Ectodermal cell (in vitro differentiated cells): ENCODE measurements at regions not wholly inside any gene's neighbourhood (a gene's known extent, or its start where the extent isn't known, plus 50 kb on each side); places are given as distances from the start of the nearest gene placed in this dataset.

Source experiments
- H3K27ac ChIP-seq: 2 replicates; pipeline ENCODE4 v1.7.0; 2013; ENCODE audit warnings: mild to moderate bottlenecking, low read depth, low read length; ENCODE audit not compliant: insufficient read depth, poor library complexity, severe bottlenecking
- H3K27me3 ChIP-seq: 2 replicates; pipeline ENCODE4 v1.7.0; 2013; ENCODE audit warnings: mild to moderate bottlenecking, low read length; ENCODE audit not compliant: insufficient read depth, control insufficient read depth, poor library complexity, severe bottlenecking
- H3K36me3 ChIP-seq: one replicate; pipeline ENCODE4 v1.7.0; 2013; ENCODE audit warnings: low read length; ENCODE audit not compliant: control insufficient read depth, insufficient read depth
- H3K4me1 ChIP-seq: one replicate; pipeline ENCODE4 v1.7.0; 2013; ENCODE audit warnings: low read length; ENCODE audit not compliant: control insufficient read depth, insufficient read depth
- H3K4me3 ChIP-seq: 2 replicates; pipeline ENCODE4 v1.7.0; 2013; ENCODE audit warnings: low read depth, low read length, control low read depth; ENCODE audit not compliant: insufficient read depth
- H3K9me3 ChIP-seq: 2 replicates; pipeline ENCODE4 v1.7.0; 2013; ENCODE audit warnings: mild to moderate bottlenecking, low read length, moderate library complexity; ENCODE audit not compliant: control insufficient read depth
- WGBS, 2 experiments: methylation state at CpG; one replicate each; pipeline ENCODE4 v1.1.7; 2013; ENCODE audit warnings: missing lambda C conversion rate in 2 of 2; 5-methylcytosine and 5-hydroxymethylcytosine counted together

DNA sequence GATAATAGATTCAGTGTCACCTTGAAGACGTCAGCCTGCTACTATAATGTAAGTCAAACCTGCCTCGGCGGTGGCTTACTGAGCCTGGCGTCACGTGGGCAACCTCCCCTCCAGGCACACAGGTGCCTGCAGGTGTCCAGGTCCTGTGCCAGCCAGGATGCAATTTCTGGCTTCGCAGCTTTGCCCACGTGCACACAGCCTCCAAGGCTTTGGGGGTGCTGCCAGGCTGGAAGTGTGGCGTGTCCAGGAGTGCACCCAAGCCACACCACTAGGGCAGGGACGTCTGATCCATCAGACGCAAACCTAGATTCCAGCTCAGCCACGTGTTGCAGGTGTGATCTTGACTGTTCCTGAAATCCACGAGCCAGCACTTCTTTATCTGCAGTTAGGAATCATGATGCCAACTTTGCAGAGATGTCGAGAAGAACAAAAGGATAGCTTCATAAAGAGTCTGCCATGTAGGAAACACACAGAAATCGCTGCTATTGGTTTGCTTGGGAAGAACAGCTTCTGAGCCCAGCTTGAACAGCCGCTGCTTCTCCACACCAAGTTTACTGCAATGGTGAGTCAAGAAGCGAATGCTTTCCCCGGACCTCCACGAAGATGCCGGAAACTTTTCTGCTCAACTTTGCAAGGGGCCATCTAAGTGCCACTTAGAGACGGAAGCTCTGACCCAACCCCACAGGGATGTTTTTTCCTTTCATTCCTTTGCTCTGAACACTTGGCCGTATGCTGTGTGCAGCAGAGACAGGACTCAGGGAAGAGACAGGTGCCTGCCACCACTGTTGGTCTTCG is 84.2 kb upstream of the SALL3 start:
- no peak overlapping the region for H3K4me3 ChIP-seq

DNA sequence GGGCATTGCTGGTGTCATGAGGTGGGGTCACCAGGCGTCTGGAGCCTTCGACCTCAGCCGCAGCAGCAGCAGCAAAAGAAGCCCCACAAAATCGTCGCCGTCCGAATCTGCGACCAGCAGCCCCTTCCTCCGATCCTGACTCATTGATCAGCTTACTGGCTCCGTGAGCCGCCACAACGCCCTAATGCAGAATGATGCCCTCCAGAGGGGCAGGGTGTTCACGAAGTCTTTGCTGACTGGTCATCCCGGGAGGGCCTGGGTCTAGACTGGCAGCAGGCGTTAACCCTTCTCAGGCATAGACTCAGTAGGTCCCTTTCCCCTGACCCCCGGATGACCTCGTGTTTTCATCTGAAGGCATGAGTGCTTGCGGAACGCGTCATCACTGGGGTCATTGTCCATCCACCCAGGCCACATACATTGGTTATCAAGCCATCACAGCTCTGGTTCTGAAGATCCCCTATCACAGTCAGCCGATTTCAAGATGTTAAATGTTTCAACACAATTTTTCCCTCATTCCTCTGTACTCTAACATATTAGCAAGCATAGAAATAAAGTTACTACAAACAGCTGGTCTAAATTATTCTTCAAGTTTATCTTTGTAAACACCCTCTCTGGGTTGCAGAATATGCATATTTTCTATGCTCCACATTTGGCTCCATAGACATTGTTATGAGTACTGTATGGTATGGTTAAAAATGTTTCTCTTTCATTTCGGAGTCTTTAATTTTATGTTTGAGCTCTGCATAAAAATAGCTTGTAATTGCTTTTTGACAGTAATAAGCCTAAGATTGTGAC is 83.3 kb upstream of the SALL3 start:
- H3K27ac ChIP-seq = no peak overlapping the region
- no peaks in the 10 kb centered on the region for H3K36me3 ChIP-seq
- WGBS, 2 experiments = 94% methylated on average over 22 of the region's 22 CpGs
- no peak overlapping the region for H3K4me3 ChIP-seq
- H3K27me3 ChIP-seq = no peaks in the 10 kb centered on the region
- H3K4me1 ChIP-seq = no peaks in the 10 kb centered on the region
- H3K9me3 ChIP-seq = no peaks in the 10 kb centered on the region

More for the DNA sequence above, 84.2 kb upstream of the SALL3 start:
- no peaks in the 10 kb centered on the region for H3K4me1 ChIP-seq
- H3K9me3 ChIP-seq = no peaks in the 10 kb centered on the region
- no peak overlapping the region for H3K27ac ChIP-seq
- H3K36me3 ChIP-seq = no peaks in the 10 kb centered on the region
- H3K27me3 ChIP-seq = no peaks in the 10 kb centered on the region
- 94% methylated on average over 22 of the region's 22 CpGs for WGBS, 2 experiments

DNA sequence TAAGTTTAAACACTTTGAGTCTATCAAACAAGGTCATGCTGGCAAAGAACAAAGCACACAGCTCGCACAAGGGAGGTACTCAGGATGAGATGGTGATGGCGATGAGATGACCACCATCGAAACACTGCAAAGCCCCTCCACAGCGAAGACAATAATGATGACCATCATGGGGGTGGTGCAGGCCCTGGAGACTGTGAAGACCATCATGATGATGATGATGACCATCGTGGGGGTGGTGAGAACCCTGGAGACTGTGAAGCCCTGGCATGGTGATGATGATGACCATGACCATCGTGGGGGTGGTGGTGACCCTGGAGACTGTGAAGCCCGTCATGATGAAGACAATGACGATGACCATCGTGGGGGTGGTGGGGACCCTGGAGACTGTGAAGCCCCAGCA is 81.6 kb upstream of the SALL3 start:
- Histone ChIP-seq H3K27ac (no peak overlapping the region), H3K4me3 (no peak overlapping the region), H3K4me1 (no peaks in the 10 kb centered on the region), H3K36me3 (no peaks in the 10 kb centered on the region), H3K9me3 (no peaks in the 10 kb centered on the region), H3K27me3 (no peaks in the 10 kb centered on the region)
- 96 to 97% methylated on average over 9 of the region's 9 CpGs for WGBS, 2 experiments

DNA sequence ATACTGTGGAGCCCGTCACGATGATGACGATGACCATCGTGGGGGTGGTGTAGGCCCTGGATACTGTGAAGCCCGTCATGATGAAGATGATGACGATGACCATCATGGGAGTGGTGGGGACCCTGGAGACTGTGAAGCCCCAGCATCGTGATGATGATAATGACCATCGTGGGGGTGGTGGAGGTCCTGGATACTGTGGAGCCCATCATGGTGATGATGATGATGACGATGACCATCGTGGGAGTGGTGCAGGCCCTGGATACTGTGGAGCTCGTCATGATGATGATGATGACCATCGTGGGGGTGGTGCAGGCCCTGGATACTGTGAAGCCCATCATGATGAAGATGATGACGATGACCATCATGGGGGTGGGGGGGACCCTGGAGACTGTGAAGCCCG is 81.0 kb upstream of the SALL3 start:
- Histone ChIP-seq H3K27ac (no peak overlapping the region), H3K4me1 (no peaks in the 10 kb centered on the region), H3K9me3 (no peaks in the 10 kb centered on the region), H3K27me3 (no peaks in the 10 kb centered on the region), H3K4me3 (no peak overlapping the region), H3K36me3 (no peaks in the 10 kb centered on the region)
- 95% methylated on average over 14 of the region's 14 CpGs for WGBS, 2 experiments

DNA sequence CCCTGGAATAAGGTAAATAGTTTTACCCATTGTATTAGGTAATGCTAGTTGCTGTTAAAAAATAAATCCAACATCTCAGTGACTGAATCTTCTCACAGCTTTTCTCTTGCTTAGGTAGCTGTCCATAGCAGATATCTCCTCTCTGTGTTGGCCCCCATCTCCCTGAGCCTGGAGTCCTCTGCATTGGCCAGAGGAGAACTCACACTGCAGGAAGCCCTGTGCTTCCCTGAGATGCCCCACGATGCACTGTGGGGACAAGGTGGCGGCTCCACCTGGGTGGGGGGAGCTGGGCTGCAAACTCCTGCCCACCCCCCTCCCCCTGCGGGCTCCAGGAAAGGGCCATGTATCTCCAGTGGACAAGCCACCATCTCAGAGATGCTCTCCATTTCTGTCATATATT is 80.4 kb upstream of the SALL3 start:
- Histone ChIP-seq H3K4me3 (no peak overlapping the region), H3K9me3 (no peaks in the 10 kb centered on the region), H3K27ac (no peak overlapping the region), H3K36me3 (no peaks in the 10 kb centered on the region), H3K27me3 (no peaks in the 10 kb centered on the region), H3K4me1 (no peaks in the 10 kb centered on the region)
- 89 to 96% methylated on average over 2 to 3 of the region's 3 CpGs for WGBS, 2 experiments

DNA sequence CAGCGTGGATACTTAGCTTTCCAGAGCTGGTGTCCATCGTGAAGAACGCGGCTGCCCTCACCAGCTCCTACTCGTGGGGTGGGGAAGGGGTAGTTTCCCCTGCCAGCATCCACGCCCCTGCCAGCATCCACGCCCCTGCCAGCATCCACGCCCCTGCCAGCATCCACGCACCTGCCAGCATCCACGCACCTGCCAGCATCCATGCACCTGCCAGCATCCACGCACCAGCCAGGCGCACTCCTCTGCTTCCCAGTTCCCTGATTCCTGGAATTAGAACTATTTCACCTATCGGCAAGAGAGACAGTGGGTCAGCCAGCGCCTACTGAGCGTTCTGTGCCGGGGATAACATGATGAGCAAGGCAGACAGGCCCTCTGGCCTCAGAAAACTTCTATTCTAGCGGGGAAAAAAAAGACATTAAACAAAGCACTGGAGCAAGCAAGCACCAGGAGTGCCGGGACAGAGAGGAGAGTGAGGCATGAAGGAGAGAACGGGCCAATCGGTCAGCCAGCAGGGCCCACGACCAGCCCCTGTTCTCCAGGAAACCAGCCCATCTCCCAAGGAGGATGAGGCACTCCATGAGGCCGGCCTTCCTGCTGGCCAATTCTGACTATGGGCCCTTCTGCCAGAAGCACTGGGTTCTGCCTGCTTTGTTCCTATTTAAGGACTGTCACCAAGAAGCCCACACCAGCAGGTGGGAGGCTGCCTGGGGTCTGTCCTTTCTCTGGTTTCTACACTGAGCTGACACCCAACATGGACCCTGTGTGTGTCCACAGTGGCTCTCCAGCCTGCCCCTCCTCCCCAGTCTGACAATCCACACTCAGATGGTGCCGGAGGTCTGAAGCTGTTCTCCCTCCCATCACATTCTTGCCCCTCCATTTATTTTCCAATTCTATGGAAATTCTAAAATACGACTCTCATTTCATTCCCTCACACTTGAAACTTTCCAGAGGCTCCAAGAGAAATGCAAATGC is 78.4 kb upstream of the SALL3 start:
- Histone ChIP-seq H3K36me3 (no peaks in the 10 kb centered on the region), H3K4me3 (no peak overlapping the region), H3K9me3 (no peaks in the 10 kb centered on the region), H3K4me1 (no peaks in the 10 kb centered on the region), H3K27ac (no peak overlapping the region), H3K27me3 (no peaks in the 10 kb centered on the region)
- WGBS, 2 experiments = 92% methylated on average over 24 of the region's 24 CpGs

DNA sequence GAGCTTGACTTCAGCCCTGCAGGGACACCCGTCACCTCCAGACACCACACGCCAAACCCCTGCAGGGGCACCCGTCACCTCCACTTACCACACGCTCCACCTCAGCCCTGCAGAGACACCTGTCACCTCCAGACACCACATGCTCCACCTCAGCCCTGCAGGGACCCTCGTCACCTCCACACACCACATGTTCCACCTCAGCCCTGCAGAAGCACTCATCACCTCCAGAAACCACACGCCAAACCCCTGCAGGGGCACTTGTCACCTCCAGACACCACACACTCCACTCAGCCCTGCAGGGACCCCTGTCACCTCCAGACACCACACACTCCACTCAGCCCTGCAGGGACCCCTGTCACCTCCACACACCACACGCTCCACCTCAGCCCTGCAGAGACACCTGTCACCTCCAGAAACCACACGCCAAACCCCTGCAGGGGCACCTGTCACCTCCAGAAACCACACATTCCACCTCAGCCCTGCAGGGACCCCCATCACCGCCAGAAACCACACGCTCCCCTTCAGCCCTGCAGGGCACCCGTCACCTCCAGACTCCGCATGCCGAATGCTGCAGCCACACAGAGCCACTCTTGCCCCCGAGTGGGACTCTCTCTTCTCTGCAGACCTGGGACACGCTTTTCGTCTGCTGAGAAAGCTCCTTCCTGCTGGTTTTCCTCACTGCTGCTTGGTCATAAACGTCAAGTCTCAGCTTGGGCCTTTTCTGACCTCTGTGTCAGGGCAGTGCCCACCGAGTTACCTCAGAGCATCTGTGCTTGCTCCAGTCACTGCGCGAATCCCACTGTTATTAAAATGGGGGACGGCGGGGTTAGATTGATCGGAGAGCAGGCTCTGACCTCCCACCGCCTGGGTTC is 77.5 kb upstream of the SALL3 start:
- no peaks in the 10 kb centered on the region for H3K4me1 ChIP-seq
- H3K4me3 ChIP-seq = no peak overlapping the region
- H3K9me3 ChIP-seq = no peaks in the 10 kb centered on the region
- no peaks in the 10 kb centered on the region for H3K27me3 ChIP-seq
- 91 to 92% methylated on average over 24 of the region's 24 CpGs for WGBS, 2 experiments
- no peak overlapping the region for H3K27ac ChIP-seq
- H3K36me3 ChIP-seq = no peaks in the 10 kb centered on the region

DNA sequence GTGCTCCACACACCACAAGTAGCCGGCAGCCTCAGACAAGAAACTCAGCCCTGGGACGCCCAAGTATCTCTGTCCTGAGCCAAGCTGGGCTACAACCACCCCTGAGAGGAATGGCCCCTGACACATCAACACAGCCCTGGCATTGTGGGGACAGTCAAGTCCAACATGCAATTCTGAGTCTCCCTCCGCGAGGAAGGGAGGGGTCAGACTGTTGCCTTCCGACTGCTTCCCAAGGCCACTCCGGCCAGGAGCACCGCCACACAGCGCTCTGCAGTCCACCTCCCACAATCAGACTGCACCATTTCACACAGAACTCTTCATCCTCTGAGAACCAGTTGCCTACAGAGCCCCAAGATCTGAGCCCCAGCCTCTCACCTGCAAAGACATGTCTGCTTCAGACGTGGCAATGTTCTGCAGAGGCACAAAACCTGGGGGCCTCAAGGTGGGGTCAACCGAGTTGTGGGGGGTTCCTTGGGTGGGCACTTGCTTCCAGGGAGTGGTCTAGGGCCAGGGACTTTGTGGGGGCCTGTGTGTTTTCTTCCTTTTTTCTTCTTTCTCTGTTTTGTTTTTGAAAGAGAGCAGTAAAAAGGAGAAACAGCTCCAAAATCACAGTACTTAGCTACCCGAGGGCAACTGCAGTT is 76.7 kb upstream of the SALL3 start:
- Histone ChIP-seq H3K4me3 (no peak overlapping the region), H3K9me3 (no peaks in the 10 kb centered on the region), H3K36me3 (no peaks in the 10 kb centered on the region), H3K27me3 (no peaks in the 10 kb centered on the region), H3K4me1 (no peaks in the 10 kb centered on the region), H3K27ac (no peak overlapping the region)
- 88 to 90% methylated on average over 11 of the region's 11 CpGs for WGBS, 2 experiments
